ENCODE measurements at regions not wholly inside any gene's neighbourhood (a gene's known extent, or its start where the extent isn't known, plus 50 kb on each side); places are given as distances from the start of the nearest gene placed in this dataset.

DNA sequence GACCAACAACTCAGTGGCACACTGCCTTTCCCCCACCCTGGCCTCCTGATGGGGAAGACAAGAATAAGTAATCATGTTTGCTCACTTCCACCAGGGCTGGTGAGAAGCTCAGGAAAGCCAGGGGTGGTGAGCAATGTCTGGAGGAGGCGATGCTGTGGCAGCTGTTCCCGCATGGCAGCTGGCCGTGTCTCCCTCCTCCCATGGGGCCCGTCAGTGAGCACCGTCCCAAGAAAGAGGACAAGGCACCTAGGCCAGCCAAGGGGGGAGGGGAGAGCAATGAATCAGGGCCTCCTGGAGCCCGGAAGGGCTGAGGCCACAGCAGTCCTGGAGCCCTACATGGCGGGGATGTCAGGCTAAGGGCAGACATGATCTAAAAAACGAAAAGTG lies 69.2 kb upstream of the INSIG1 start:
- TF ChIP-seq, protein P1, sequence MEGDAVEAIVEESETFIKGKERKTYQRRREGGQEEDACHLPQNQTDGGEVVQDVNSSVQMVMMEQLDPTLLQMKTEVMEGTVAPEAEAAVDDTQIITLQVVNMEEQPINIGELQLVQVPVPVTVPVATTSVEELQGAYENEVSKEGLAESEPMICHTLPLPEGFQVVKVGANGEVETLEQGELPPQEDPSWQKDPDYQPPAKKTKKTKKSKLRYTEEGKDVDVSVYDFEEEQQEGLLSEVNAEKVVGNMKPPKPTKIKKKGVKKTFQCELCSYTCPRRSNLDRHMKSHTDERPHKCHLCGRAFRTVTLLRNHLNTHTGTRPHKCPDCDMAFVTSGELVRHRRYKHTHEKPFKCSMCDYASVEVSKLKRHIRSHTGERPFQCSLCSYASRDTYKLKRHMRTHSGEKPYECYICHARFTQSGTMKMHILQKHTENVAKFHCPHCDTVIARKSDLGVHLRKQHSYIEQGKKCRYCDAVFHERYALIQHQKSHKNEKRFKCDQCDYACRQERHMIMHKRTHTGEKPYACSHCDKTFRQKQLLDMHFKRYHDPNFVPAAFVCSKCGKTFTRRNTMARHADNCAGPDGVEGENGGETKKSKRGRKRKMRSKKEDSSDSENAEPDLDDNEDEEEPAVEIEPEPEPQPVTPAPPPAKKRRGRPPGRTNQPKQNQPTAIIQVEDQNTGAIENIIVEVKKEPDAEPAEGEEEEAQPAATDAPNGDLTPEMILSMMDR (IDR thresholded peaks at IDR 0.05; ENCODE audit: low read depth, low read length, missing control alignments): no peak
- no peak overlapping the region for H3K4me3 ChIP-seq (ENCODE audit: low read depth, low read length)
- no peak for DNase-seq (ENCODE audit: low read depth)

DNA sequence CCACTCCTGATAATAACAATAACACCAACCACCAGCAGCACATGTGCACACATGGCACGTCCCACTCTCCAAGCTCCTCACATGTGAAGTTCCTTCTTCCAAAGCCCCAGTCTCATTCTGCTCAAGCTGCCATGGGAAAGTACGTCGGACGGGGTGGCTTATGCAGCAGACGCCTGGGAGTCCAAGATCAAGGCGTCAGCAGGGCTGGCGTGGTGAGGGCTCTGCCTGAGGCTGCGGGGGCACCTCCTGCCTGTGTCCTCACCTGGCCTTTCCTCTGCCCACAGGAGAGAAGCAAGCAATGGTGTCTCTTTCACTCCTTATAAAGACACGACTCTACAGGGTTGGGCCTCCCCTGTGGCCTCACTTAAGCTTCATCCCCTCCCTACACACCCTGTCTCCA lies 68.8 kb upstream of the INSIG1 start:
- TF ChIP-seq, protein P1 (IDR thresholded peaks at IDR 0.05; ENCODE audit: low read depth, low read length, missing control alignments): no peak
- H3K4me3 ChIP-seq (ENCODE audit: low read depth, low read length): no peak overlapping the region
- no peak for DNase-seq (ENCODE audit: low read depth)

DNA sequence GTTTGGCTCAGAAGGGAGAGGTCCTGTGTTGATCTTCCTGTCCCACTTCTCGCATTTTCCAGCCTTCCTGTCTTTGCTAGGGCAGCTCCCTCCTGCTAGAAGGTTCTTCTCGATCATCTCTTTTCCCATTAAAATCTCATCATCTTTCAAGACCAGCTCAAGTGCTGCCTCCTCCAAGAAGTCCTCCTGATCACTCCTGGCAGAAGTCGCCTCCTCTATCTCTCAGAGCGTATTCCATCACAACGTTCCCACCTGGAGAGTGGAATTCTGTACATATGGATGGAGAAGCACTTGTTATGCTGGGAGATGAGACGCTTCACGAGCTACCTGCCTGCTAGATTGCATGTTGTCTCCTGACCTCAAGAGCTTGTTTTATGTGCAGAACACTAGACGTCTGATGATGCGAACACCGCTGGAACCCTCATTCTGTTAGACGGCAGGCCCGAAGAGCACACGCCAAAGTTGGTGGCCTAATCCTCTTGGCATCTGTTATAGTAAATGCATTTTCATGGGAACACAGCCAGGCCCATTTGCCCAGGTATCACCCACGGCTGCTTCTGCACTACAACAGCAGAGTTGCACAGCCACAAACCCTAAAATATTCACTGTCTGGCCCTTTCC lies 68.0 kb upstream of the INSIG1 start:
- TF ChIP-seq, protein P1 (IDR thresholded peaks at IDR 0.05; ENCODE audit: low read depth, low read length, missing control alignments): no peak
- H3K4me3 ChIP-seq (ENCODE audit: low read depth, low read length): no peak overlapping the region
- DNase-seq (ENCODE audit: low read depth): no peak

DNA sequence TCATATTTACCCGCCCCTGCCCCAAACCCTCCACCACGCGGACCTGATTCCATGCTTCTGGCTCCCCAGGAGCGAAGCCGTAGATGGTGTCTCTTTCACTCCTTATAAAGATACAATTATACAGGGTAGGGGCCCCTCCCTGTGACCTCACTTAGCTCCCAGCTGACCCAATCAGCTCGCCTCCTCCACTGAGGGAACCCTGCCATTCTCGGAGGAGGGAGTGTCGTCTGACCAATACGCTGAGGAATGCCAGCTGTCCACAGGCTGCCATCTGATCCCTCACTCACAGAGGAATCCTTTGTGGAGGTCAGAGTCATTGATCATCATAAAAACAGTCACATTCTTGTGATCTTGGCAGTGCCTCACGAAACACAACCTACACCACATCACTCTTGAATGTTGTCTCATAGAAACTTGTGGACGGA lies 67.5 kb upstream of the INSIG1 start:
- no peak for DNase-seq (ENCODE audit: low read depth)
- TF ChIP-seq, protein P1 (IDR thresholded peaks at IDR 0.05; ENCODE audit: low read depth, low read length, missing control alignments): no peak

GRCh38 chr7:155231241-155231800 lies 66.4 kb upstream of the INSIG1 start:
- no peak overlapping the region for H3K4me3 ChIP-seq (ENCODE audit: low read depth, low read length)
- TF ChIP-seq, protein P1 (IDR thresholded peaks at IDR 0.05; ENCODE audit: low read depth, low read length, missing control alignments): no peak
- no peak for DNase-seq (ENCODE audit: low read depth)

More for the DNA sequence above, 67.5 kb upstream of the INSIG1 start:
- no peak overlapping the region for H3K4me3 ChIP-seq (ENCODE audit: low read depth, low read length)

- TF ChIP-seq, protein P1 (IDR thresholded peaks at IDR 0.05; ENCODE audit: low read depth, low read length, missing control alignments): no peak
- no peak overlapping the region for H3K4me3 ChIP-seq (ENCODE audit: low read depth, low read length)
- DNase-seq (ENCODE audit: low read depth): no peak
Observed at GRCh38 chr7:155231941-155232340, 65.7 kb upstream of the INSIG1 start.

- H3K4me3 ChIP-seq (ENCODE audit: low read depth, low read length): no peak overlapping the region
- no peak for DNase-seq (ENCODE audit: low read depth)
- TF ChIP-seq, protein P1 (IDR thresholded peaks at IDR 0.05; ENCODE audit: low read depth, low read length, missing control alignments): no peak
Observed at GRCh38 chr7:155232911-155233310, 64.8 kb upstream of the INSIG1 start.

Data from GM12864 (cell line).